CD4-positive, alpha-beta T cell (primary cell): ENCODE measurements at regions not wholly inside any gene's neighbourhood (a gene's known extent, or its start where the extent isn't known, plus 50 kb on each side); places are given as distances from the start of the nearest gene placed in this dataset.

Source experiments
- ATAC-seq: fragments of 200-7000 bp; cut with Tn5 transposase; one replicate; pipeline ENCODE4 v1.10.0; 2022; ENCODE audit warnings: mild to moderate bottlenecking; ENCODE audit not compliant: poor library complexity
- CTCF ChIA-PET: fragments of 350-600 bp; sonication (Branson Sonifier 250); formaldehyde crosslinking; loops from one replicate; lab custom pipeline; 2021; ENCODE audit warnings: antibody characterized with exemption, inconsistent platforms; lab: Charles Lee
- POLR2A ChIA-PET: fragments of 350-600 bp; sonication (Branson Sonifier 250); formaldehyde crosslinking; loops from one replicate; lab custom pipeline; 2021; ENCODE audit warnings: antibody characterized with exemption, inconsistent platforms; lab: Charles Lee
- DNase-seq, 14 experiments: peaks; one replicate each; pipeline ENCODE4 v3.0.0-alpha.2; 2013 to 2020; ENCODE audit warnings: mixed read lengths in 2 of 14
- H3K27ac ChIP-seq, 2 donors: one replicate each; pipeline versions ENCODE4 v1.5.1 to v1.7.0; 2013; ENCODE audit warnings: low read length in 2 of 2, low read depth in 1 of 2, mild to moderate bottlenecking in 1 of 2
- H3K27me3 ChIP-seq, 2 experiments: 1 replicate in 1 of 2; 2 replicates in 1 of 2; pipeline versions ENCODE4 v1.6.1 to v1.7.0; 2013; ENCODE audit warnings: low read length in 2 of 2, control low read depth in 1 of 2, mild to moderate bottlenecking in 1 of 2, moderate library complexity in 1 of 2; ENCODE audit not compliant: insufficient read depth in 2 of 2, control insufficient read depth in 1 of 2
- H3K36me3 ChIP-seq: one replicate; pipeline ENCODE4 v1.6.1; 2013; ENCODE audit warnings: low read length, control low read depth; ENCODE audit not compliant: insufficient read depth
- H3K4me1 ChIP-seq: one replicate; pipeline ENCODE4 v1.6.1; 2013; ENCODE audit warnings: low read length, control low read depth; ENCODE audit not compliant: insufficient read depth
- H3K4me3 ChIP-seq: one replicate; pipeline ENCODE4 v1.5.1; 2013; ENCODE audit warnings: mild to moderate bottlenecking, low read length, moderate library complexity
- H3K9me3 ChIP-seq, 2 experiments: 1 replicate in 1 of 2; 2 replicates in 1 of 2; pipeline versions ENCODE4 v1.6.1 to v1.7.0; 2013; ENCODE audit warnings: low read length in 2 of 2, mild to moderate bottlenecking in 2 of 2, control low read depth in 1 of 2, moderate library complexity in 1 of 2; ENCODE audit not compliant: control insufficient read depth in 1 of 2, insufficient read depth in 1 of 2
- H3K27ac Mint-ChIP-seq: one replicate; pipeline ENCODE4 v1.8.0; 2020; ENCODE audit warnings: mixed read lengths
- H3K27me3 Mint-ChIP-seq: one replicate; pipeline ENCODE4 v1.8.0; 2021; ENCODE audit warnings: mixed read lengths
- H3K36me3 Mint-ChIP-seq: one replicate; pipeline ENCODE4 v1.8.0; 2021; ENCODE audit warnings: low read depth, mixed read lengths
- H3K4me1 Mint-ChIP-seq: one replicate; pipeline ENCODE4 v1.8.0; 2021; ENCODE audit warnings: low read depth, mixed read lengths
- H3K4me3 Mint-ChIP-seq: one replicate; pipeline ENCODE4 v1.8.0; 2020; ENCODE audit warnings: mild to moderate bottlenecking, mixed read lengths
- H3K9me3 Mint-ChIP-seq: one replicate; pipeline ENCODE4 v1.8.0; 2020; ENCODE audit warnings: mixed read lengths
- CTCF ChIP-seq: fragments of 200-600 bp; IDR thresholded peaks from one replicate; pipeline ENCODE4 v1.8.0; 2022; ENCODE audit warnings: antibody characterized with exemption, mild to moderate bottlenecking
- intact Hi-C, 2 experiments: fragments of 100-400 bp; cut with DNase I in 1 of 2; cut with micrococcal nuclease in 1 of 2; formaldehyde crosslinking; loops; one replicate each; pipeline versions ENCODE4 v1.15.1 to v1.9.0; 2023 to 2025; cut with DNase I, micrococcal nuclease

- Histone ChIP-seq H3K27me3 (no peaks in the 10 kb centered on the region), H3K4me3 (no peak overlapping the region), H3K27ac (no peak overlapping the region), H3K36me3 (no peaks in the 10 kb centered on the region), H3K4me1 (no peaks in the 10 kb centered on the region), H3K9me3 (peaks cover 0 to 10% of the 10 kb centered on the region in 2 experiments)
- Mint-ChIP-seq H3K27ac (no peak overlapping the region), H3K36me3 (no peaks in the 10 kb centered on the region), H3K4me3 (no peak overlapping the region), H3K4me1 (no peaks in the 10 kb centered on the region), H3K27me3 (no peaks in the 10 kb centered on the region), H3K9me3 (peaks cover 9% of the 10 kb centered on the region)
- no peak for TF ChIP-seq CTCF
- ChIA-PET POLR2A (no interaction called here), CTCF (no interaction called here)
- DNase-seq (no peak), ATAC-seq (no peak)
- intact Hi-C loops = no loop called here
These were observed 1553.1 kb upstream of the ADGRL3 start for GRCh38 chr4:59647011-59647410.

- Histone ChIP-seq H3K27ac (no peak overlapping the region), H3K4me1 (no peaks in the 10 kb centered on the region), H3K4me3 (no peak overlapping the region), H3K27me3 (no peaks in the 10 kb centered on the region), H3K9me3 (peaks cover 0 to 10% of the 10 kb centered on the region in 2 experiments), H3K36me3 (no peaks in the 10 kb centered on the region)
- Mint-ChIP-seq H3K36me3 (no peaks in the 10 kb centered on the region), H3K4me3 (no peak overlapping the region), H3K4me1 (no peaks in the 10 kb centered on the region), H3K27me3 (no peaks in the 10 kb centered on the region), H3K9me3 (peaks cover 11% of the 10 kb centered on the region), H3K27ac (no peak overlapping the region)
- ATAC-seq (no peak), DNase-seq (no peak)
- intact Hi-C loops = no loop called here
- TF ChIP-seq CTCF = no peak
- ChIA-PET CTCF (no interaction called here), POLR2A (no interaction called here)
These were observed 1552.6 kb upstream of the ADGRL3 start for GRCh38 chr4:59647500-59647899.

- H3K27ac ChIP-seq = no peak overlapping the region
- H3K4me3 ChIP-seq = no peak overlapping the region
- intact Hi-C loops = no loop called here
- Mint-ChIP-seq H3K9me3 (peaks cover 11% of the 10 kb centered on the region), H3K27ac (no peak overlapping the region), H3K4me3 (no peak overlapping the region), H3K27me3 (no peaks in the 10 kb centered on the region), H3K4me1 (no peaks in the 10 kb centered on the region), H3K36me3 (no peaks in the 10 kb centered on the region)
- peaks cover 3 to 15% of the 10 kb centered on the region in 2 experiments for H3K9me3 ChIP-seq
- H3K4me1 ChIP-seq = no peaks in the 10 kb centered on the region
- ChIA-PET POLR2A (no interaction called here), CTCF (no interaction called here)
- no peaks in the 10 kb centered on the region for H3K36me3 ChIP-seq
- no peaks in the 10 kb centered on the region for H3K27me3 ChIP-seq
- no peak for DNase-seq
- ATAC-seq = no peak
- TF ChIP-seq CTCF = no peak
These were observed 1549.3 kb upstream of the ADGRL3 start for GRCh38 chr4:59650861-59651260.
